GM10266 (cell line): ENCODE measurements at regions not wholly inside any gene's neighbourhood (a gene's known extent, or its start where the extent isn't known, plus 50 kb on each side); places are given as distances from the start of the nearest gene placed in this dataset.

Experiments used
- DNase-seq: peaks from one replicate; pipeline ENCODE4 v3.0.0; 2012; ENCODE audit errors: extremely low spot score
- TF ChIP-seq, protein P1 (sequence below): IDR thresholded peaks from 2 replicates; pipeline ENCODE4 v1.5.1; 2012; ENCODE audit warnings: mild to moderate bottlenecking, low read depth; ENCODE audit not compliant: control insufficient read depth, insufficient read depth; ENCODE audit errors: missing control alignments

DNA sequence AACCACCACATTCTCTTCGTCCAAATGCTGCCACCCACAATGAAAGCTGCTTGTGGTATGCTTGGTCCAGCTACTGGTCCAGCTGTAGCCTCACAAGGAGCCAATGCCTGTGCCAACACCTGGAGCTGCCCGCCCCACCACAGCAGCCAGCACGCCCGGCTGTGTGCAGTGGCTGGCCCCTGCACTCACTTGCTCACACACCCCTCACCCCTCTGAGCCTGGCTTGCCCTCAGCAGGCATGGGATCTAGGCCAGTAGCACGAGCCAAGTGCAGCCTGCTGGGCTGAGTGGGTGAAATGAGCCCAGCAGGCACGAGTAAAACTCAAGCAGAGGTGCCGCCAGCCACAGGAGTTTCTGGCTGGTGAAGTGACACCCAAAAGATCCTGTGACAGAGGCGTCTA, 2096.4 kb upstream of the PCDH20 start:
- DNase-seq, result no peak
- TF ChIP-seq, protein P1, sequence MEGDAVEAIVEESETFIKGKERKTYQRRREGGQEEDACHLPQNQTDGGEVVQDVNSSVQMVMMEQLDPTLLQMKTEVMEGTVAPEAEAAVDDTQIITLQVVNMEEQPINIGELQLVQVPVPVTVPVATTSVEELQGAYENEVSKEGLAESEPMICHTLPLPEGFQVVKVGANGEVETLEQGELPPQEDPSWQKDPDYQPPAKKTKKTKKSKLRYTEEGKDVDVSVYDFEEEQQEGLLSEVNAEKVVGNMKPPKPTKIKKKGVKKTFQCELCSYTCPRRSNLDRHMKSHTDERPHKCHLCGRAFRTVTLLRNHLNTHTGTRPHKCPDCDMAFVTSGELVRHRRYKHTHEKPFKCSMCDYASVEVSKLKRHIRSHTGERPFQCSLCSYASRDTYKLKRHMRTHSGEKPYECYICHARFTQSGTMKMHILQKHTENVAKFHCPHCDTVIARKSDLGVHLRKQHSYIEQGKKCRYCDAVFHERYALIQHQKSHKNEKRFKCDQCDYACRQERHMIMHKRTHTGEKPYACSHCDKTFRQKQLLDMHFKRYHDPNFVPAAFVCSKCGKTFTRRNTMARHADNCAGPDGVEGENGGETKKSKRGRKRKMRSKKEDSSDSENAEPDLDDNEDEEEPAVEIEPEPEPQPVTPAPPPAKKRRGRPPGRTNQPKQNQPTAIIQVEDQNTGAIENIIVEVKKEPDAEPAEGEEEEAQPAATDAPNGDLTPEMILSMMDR, result no peak

DNA sequence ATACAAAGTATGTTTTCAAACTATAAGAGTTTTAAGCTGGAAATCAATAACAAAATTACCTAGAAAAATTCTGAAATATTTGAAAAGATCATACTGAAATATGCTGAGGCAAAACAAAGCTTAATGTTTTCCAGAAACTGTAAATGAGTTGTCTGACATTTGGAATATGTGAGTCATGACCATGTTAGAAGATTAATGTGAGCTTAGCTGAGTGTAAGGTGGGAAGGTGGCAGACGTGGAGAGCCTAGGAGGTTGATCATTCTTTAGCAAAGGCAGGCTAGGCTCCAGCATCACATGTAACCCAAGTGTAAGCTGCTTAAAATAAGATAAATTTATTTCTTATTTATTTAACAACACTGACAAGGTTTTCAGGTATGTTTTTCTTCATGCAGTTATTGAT, 2086.1 kb upstream of the PCDH20 start:
- no peak for DNase-seq
- TF ChIP-seq, protein P1, result no peak

DNA sequence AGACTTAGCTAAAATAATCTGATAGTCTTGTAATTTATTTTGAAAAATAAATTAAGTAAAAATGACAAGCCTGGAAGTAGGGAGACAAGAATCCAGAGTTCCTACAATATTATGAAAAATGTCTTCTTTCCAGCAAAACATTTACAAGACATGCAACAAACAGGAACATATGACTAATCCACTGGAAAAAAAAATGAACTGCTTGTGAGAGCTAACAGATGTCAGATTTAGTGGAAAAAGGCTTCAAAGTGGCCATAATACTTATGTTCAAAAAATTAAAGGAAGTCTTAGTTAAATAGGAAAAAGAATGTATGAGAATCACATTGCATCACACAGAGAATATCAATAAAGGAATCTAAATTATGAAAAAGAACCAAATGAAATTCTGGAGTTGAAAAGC, 2082.0 kb upstream of the PCDH20 start:
- DNase-seq, result no peak
- TF ChIP-seq, protein P1, result no peak

DNA sequence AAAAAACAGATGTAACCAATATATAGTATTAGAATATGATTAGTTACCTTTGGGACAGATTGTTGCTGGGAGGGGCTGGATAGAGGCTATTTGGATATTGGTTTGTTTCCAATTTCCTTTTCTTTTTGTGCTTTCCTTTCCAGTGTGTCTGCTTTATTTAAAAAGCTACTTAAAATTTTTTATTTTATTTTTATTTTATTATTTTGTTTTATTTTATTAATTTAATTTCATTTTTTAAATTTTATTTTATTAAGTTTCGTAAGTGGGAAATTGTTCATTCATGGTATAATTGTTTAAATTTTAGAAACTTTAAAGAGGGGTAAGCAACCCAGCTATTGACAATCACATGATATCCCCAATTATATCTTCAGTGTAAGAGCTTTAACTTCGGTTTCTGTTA, 2077.0 kb upstream of the PCDH20 start:
- DNase-seq, result no peak
- TF ChIP-seq, protein P1, result no peak

DNA sequence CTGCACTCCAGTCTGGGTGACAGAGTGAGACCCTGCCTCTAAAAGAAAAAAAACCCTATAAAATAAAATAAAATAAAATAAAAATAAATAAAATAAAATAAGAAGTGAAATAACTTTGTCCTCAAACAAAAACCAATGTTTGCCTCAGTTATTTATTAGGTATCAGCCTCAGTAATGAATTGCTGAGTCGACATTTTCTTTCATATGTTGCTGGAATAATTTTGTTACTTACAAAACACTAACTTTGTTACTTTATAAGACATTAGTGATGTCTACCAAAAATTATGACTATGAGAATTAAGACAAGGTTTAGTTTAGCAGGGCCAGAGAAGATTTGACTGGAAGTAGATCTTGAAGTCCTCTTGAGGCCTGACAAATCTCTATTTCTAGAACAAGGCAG, 2074.5 kb upstream of the PCDH20 start:
- TF ChIP-seq, protein P1, result no peak
- no peak for DNase-seq

DNA sequence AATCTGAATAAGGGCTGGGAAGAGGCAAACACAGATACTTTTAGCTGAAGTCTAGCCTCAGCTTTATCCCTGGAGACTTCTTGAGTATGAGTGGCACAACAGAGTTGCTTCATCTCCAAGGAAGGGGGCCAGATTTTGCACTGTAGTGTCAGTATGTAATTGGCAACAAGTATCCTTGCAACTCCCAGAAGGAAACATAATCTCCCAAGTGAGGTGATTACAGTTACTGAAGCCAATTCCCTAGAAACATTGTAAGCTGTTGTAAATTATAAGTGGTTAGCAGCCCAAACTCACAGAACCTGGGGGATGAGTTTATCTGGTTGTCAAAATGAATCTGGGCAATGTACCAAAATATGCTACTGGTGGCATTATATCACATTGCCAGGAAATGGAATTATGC, 2065.7 kb upstream of the PCDH20 start:
- TF ChIP-seq, protein P1, result no peak
- no peak for DNase-seq

DNA sequence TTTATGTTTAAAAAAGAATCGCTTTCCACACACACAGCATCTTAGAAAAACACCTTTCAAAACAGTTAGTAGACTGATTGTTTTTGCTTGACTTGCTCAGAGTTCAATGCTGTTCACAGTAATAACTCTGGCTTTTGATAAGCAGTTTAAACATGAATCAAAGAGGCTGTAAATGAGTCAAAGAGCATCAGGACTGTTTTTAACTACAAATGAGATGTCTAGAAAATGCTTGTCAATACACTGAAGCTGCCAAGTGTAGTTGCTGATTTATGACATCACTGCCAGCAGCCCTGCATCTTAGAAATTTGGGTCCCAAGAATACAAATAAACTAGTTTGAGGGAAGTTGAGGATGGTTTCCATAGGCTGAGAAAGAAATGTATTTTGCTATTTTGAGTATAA, 2057.1 kb upstream of the PCDH20 start:
- TF ChIP-seq, protein P1, result no peak
- no peak for DNase-seq
